OCI-LY3 (cell line): ENCODE measurements at regions not wholly inside any gene's neighbourhood (a gene's known extent, or its start where the extent isn't known, plus 50 kb on each side); places are given as distances from the start of the nearest gene placed in this dataset.

Experiments
- EZH2phosphoT487 ChIP-seq: fragments of 200-600 bp; shearing (Covaris generic); IDR thresholded peaks from 2 replicates; pipeline ENCODE4 v1.6.1; 2018; ENCODE audit warnings: antibody characterized with exemption, mixed run types, low read depth
- TF ChIP-seq, protein P1 (sequence below): fragments of 200-600, 300-600 bp; sonication (generic); IDR thresholded peaks from 2 replicates; pipeline ENCODE4 v1.5.1; 2014; ENCODE audit warnings: antibody characterized with exemption, low read length, low read depth

- TF ChIP-seq, protein P1, sequence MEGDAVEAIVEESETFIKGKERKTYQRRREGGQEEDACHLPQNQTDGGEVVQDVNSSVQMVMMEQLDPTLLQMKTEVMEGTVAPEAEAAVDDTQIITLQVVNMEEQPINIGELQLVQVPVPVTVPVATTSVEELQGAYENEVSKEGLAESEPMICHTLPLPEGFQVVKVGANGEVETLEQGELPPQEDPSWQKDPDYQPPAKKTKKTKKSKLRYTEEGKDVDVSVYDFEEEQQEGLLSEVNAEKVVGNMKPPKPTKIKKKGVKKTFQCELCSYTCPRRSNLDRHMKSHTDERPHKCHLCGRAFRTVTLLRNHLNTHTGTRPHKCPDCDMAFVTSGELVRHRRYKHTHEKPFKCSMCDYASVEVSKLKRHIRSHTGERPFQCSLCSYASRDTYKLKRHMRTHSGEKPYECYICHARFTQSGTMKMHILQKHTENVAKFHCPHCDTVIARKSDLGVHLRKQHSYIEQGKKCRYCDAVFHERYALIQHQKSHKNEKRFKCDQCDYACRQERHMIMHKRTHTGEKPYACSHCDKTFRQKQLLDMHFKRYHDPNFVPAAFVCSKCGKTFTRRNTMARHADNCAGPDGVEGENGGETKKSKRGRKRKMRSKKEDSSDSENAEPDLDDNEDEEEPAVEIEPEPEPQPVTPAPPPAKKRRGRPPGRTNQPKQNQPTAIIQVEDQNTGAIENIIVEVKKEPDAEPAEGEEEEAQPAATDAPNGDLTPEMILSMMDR: no peak
- no peak for TF ChIP-seq EZH2phosphoT487
Observed at GRCh38 chr12:78290606-78291345, 460.1 kb downstream of the NAV3 start.
